ENCODE measurements at regions not wholly inside any gene's neighbourhood (a gene's known extent, or its start where the extent isn't known, plus 50 kb on each side); places are given as distances from the start of the nearest gene placed in this dataset.

DNA sequence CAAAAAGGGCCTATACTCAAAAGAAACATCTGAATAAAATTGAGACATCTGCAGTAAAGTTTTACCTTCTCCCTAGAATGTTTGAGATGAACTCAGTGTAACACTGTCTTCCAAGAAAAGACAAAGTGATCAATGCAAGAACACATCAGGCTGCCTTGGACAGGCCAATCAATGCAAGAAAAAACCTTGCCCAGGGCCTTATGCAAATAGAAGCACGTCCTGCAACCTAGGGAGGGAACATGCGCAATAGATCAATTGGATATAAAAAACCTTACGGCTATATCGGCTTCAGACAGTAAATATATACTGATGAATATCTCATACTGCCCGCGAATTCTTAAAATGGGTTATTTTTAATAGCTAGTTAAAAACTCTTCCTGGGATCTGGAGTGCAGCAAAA, 66.4 kb upstream of the POU5F2 start:
- no peaks in the 10 kb centered on the region for H4K20me1 ChIP-seq (ENCODE audit: insufficient read depth)
- no peak overlapping the region for H3K4me2 ChIP-seq
- no peaks in the 10 kb centered on the region for H3K79me2 ChIP-seq (ENCODE audit: insufficient read depth, low read depth)
- H3K9ac ChIP-seq: no peak overlapping the region
- H3K4me3 ChIP-seq (IDR thresholded peaks at IDR 0.05; ENCODE audit: insufficient read depth, low read depth, low read length): no peak overlapping the region
- no peaks in the 10 kb centered on the region for H3K4me1 ChIP-seq (ENCODE audit: low read depth, poor library complexity, severe bottlenecking)
- TF ChIP-seq, protein P1, sequence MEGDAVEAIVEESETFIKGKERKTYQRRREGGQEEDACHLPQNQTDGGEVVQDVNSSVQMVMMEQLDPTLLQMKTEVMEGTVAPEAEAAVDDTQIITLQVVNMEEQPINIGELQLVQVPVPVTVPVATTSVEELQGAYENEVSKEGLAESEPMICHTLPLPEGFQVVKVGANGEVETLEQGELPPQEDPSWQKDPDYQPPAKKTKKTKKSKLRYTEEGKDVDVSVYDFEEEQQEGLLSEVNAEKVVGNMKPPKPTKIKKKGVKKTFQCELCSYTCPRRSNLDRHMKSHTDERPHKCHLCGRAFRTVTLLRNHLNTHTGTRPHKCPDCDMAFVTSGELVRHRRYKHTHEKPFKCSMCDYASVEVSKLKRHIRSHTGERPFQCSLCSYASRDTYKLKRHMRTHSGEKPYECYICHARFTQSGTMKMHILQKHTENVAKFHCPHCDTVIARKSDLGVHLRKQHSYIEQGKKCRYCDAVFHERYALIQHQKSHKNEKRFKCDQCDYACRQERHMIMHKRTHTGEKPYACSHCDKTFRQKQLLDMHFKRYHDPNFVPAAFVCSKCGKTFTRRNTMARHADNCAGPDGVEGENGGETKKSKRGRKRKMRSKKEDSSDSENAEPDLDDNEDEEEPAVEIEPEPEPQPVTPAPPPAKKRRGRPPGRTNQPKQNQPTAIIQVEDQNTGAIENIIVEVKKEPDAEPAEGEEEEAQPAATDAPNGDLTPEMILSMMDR (conservative IDR thresholded peaks at IDR 0.05; ENCODE audit: low read depth, low read length): no peak
- H3K27ac ChIP-seq: no peak overlapping the region
- H3K27me3 ChIP-seq (ENCODE audit: insufficient read depth, low read depth): no peaks in the 10 kb centered on the region
- no peak overlapping the region for H2AFZ ChIP-seq (ENCODE audit: low read depth)
- no peaks in the 10 kb centered on the region for H3K36me3 ChIP-seq (ENCODE audit: insufficient read depth)

DNA sequence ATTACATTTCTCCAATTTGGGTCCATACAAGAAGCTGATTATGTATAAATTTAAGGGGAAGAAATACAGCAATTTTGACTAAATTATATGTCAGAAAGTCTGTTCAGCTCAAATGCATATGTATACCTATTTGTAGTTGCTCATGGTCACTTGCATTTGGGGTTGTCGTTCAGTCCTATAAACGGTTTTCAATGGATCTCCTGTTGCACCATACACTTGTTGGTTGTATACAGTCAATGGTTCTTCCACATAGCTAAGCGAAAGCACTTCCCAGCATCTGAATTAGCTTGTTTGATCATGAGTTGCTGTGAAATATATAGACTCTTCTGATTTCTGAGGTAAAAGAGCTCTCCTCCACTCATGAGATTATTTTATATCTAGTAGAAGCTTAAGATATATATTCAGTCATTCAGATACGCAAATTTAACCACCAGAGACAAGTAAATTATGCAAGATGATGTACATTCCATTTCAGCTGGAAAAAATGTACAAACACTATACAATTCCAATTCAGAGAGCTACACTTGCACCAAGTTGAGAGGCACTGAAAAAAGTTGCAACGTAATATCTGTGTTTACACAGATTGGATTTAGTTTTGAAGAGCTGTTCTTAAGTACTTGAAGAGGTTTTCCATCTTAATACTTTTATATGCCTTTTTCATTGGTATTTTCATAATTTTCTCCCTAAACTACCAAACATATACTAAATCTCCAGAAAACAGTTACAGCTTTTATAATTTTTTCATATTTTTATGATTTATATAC, 64.4 kb upstream of the POU5F2 start:
- H3K4me1 ChIP-seq (ENCODE audit: low read depth, poor library complexity, severe bottlenecking): peaks cover 9% of the 10 kb centered on the region
- no peaks in the 10 kb centered on the region for H4K20me1 ChIP-seq (ENCODE audit: insufficient read depth)
- TF ChIP-seq, protein P1 (conservative IDR thresholded peaks at IDR 0.05; ENCODE audit: low read depth, low read length): no peak
- no peaks in the 10 kb centered on the region for H3K27me3 ChIP-seq (ENCODE audit: insufficient read depth, low read depth)
- no peaks in the 10 kb centered on the region for H3K79me2 ChIP-seq (ENCODE audit: insufficient read depth, low read depth)
- H2AFZ ChIP-seq (ENCODE audit: low read depth): no peak overlapping the region
- H3K4me3 ChIP-seq (IDR thresholded peaks at IDR 0.05; ENCODE audit: insufficient read depth, low read depth, low read length): no peak overlapping the region
- H3K36me3 ChIP-seq (ENCODE audit: insufficient read depth): no peaks in the 10 kb centered on the region
- H3K4me2 ChIP-seq: no peak overlapping the region
- no peak overlapping the region for H3K27ac ChIP-seq
- no peak overlapping the region for H3K9ac ChIP-seq

- peaks cover 12% of the 10 kb centered on the region for H3K4me1 ChIP-seq (ENCODE audit: low read depth, poor library complexity, severe bottlenecking)
- H3K27ac ChIP-seq: no peak overlapping the region
- no peaks in the 10 kb centered on the region for H3K36me3 ChIP-seq (ENCODE audit: insufficient read depth)
- H2AFZ ChIP-seq (ENCODE audit: low read depth): no peak overlapping the region
- H3K4me2 ChIP-seq: peak overlapping the region; percentile 53
- no peaks in the 10 kb centered on the region for H3K27me3 ChIP-seq (ENCODE audit: insufficient read depth, low read depth)
- H4K20me1 ChIP-seq (ENCODE audit: insufficient read depth): no peaks in the 10 kb centered on the region
- H3K4me3 ChIP-seq (IDR thresholded peaks at IDR 0.05; ENCODE audit: insufficient read depth, low read depth, low read length): no peak overlapping the region
- TF ChIP-seq, protein P1 (conservative IDR thresholded peaks at IDR 0.05; ENCODE audit: low read depth, low read length): peak; percentile 87
- H3K79me2 ChIP-seq (ENCODE audit: insufficient read depth, low read depth): no peaks in the 10 kb centered on the region
- no peak overlapping the region for H3K9ac ChIP-seq
Measured at GRCh38 chr5:93800988-93801811, 59.8 kb upstream of the POU5F2 start.

- Histone ChIP-seq H3K4me1 (ENCODE audit: low read depth, poor library complexity, severe bottlenecking) (no peaks in the 10 kb centered on the region), H3K4me3 (IDR thresholded peaks at IDR 0.05; ENCODE audit: insufficient read depth, low read depth, low read length) (no peak overlapping the region), H3K79me2 (ENCODE audit: insufficient read depth, low read depth) (no peaks in the 10 kb centered on the region), H3K27me3 (ENCODE audit: insufficient read depth, low read depth) (no peaks in the 10 kb centered on the region), H4K20me1 (ENCODE audit: insufficient read depth) (no peaks in the 10 kb centered on the region), H2AFZ (ENCODE audit: low read depth) (no peak overlapping the region), H3K36me3 (ENCODE audit: insufficient read depth) (no peaks in the 10 kb centered on the region), H3K9ac (no peak overlapping the region), H3K4me2 (no peak overlapping the region), H3K27ac (no peak overlapping the region)
- TF ChIP-seq, protein P1 (conservative IDR thresholded peaks at IDR 0.05; ENCODE audit: low read depth, low read length): no peak
Measured at GRCh38 chr5:93794954-93795353, 53.6 kb upstream of the POU5F2 start.
